ENCODE measurements at regions not wholly inside any gene's neighbourhood (a gene's known extent, or its start where the extent isn't known, plus 50 kb on each side); places are given as distances from the start of the nearest gene placed in this dataset.
"Not testable (repeated sequence)": the region's sequence is repeated elsewhere in the genome, so short reads cannot be mapped to it uniquely, and the experiment has no call there.

GRCh38 chr3:88979760-88980159, 127.7 kb upstream of the EPHA3 start:
- DNase-seq: no peak

GRCh38 chr3:88983458-88983857, 124.0 kb upstream of the EPHA3 start:
- no peak for DNase-seq

- no peak for DNase-seq
Observed at GRCh38 chr3:88984256-88984655, 123.2 kb upstream of the EPHA3 start.

GRCh38 chr3:88984832-88985231, 122.6 kb upstream of the EPHA3 start:
- no peak for DNase-seq

GRCh38 chr3:88985491-88985890, 121.9 kb upstream of the EPHA3 start:
- DNase-seq: no peak

GRCh38 chr3:88986834-88987233, 120.6 kb upstream of the EPHA3 start:
- DNase-seq: no peak

- no peak for DNase-seq
Observed at GRCh38 chr3:88987776-88988175, 119.6 kb upstream of the EPHA3 start.

GRCh38 chr3:88988906-88989305, 118.5 kb upstream of the EPHA3 start:
- DNase-seq: no peak

- no peak for DNase-seq
Observed at GRCh38 chr3:88991496-88991895, 115.9 kb upstream of the EPHA3 start.

- DNase-seq: no peak
Observed at GRCh38 chr3:88996691-88997090, 110.7 kb upstream of the EPHA3 start.

GRCh38 chr3:88997260-88997659, 110.2 kb upstream of the EPHA3 start:
- no peak for DNase-seq

- DNase-seq: no peak
Observed at GRCh38 chr3:89000886-89001285, 106.5 kb upstream of the EPHA3 start.

- DNase-seq: no peak
Observed at GRCh38 chr3:89002191-89002590, 105.2 kb upstream of the EPHA3 start.

- no peak for DNase-seq
Observed at GRCh38 chr3:89013536-89013935, 93.9 kb upstream of the EPHA3 start.

- DNase-seq: no peak
Observed at GRCh38 chr3:89017531-89017930, 89.9 kb upstream of the EPHA3 start.

GRCh38 chr3:89025185-89025584, 82.2 kb upstream of the EPHA3 start:
- DNase-seq: no peak

- no peak for DNase-seq
Observed at GRCh38 chr3:89032346-89033013, 74.9 kb upstream of the EPHA3 start.

- not testable (repeated sequence) for DNase-seq
Observed at GRCh38 chr3:89034723-89035122, 72.7 kb upstream of the EPHA3 start.

- no peak for DNase-seq
Observed at GRCh38 chr3:89038869-89039268, 68.6 kb upstream of the EPHA3 start.

- DNase-seq: no peak
Observed at GRCh38 chr3:89042236-89042835, 65.1 kb upstream of the EPHA3 start.

- no peak for DNase-seq
Observed at GRCh38 chr3:89043406-89043932, 64.0 kb upstream of the EPHA3 start.

- DNase-seq: no peak
Observed at GRCh38 chr3:89046661-89047060, 60.8 kb upstream of the EPHA3 start.

- DNase-seq: no peak
Observed at GRCh38 chr3:89049119-89049518, 58.3 kb upstream of the EPHA3 start.

- DNase-seq: no peak
Observed at GRCh38 chr3:89052386-89052785, 55.0 kb upstream of the EPHA3 start.

- DNase-seq: no peak
Observed at GRCh38 chr3:89057398-89057797, 50.0 kb upstream of the EPHA3 start.

Data from 8988T (cell line).